NB4 (cell line): ENCODE measurements at regions not wholly inside any gene's neighbourhood (a gene's known extent, or its start where the extent isn't known, plus 50 kb on each side); places are given as distances from the start of the nearest gene placed in this dataset.
A peak's percentile ranks its signal among the peaks of the same experiment; 100 is the strongest.

ENCODE experiments used
- DNase-seq: peaks from one replicate; pipeline ENCODE4 v3.0.0; 2010; ENCODE audit warnings: low read depth
- H3K4me3 ChIP-seq: one replicate; pipeline ENCODE4 v1.5.1; 2011; ENCODE audit warnings: mild to moderate bottlenecking, low read depth, low read length, moderate library complexity
- CTCF ChIP-seq: IDR thresholded peaks from one replicate; pipeline ENCODE4 v1.5.1; 2012; ENCODE audit warnings: low read depth, low read length
- MYC ChIP-seq: IDR thresholded peaks from 2 replicates; pipeline ENCODE4 v1.6.1; 2011; ENCODE audit warnings: low read depth, low read length
- POLR2A ChIP-seq: IDR thresholded peaks from 2 replicates; pipeline ENCODE4 v1.6.1; 2011; ENCODE audit warnings: mild to moderate bottlenecking; ENCODE audit not compliant: insufficient read length; ENCODE audit errors: extremely low read depth
- TF ChIP-seq, protein P1 (sequence below): IDR thresholded peaks from 2 replicates; pipeline ENCODE4 v1.6.1; 2011; ENCODE audit warnings: low read depth, low read length

DNA sequence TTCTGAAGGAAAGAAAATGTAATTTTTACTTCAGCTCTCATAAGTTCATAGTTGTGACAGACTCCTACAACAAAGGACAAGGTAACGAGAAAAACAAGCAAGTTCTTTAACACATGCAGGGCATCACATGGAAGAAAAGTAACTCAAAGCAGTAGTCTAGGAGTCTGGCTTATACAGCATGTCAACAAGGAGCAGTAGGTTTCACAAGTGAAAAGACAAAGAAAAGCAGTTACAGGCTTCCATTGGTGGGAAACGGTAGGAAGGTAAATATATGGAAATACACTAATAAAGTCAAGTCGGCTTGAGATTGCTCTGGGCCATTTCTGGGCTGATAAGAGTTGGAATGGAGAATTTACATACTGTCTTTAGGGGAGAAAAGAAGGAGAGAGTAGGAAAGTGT is 228.4 kb upstream of the ZFP42 start:
- DNase-seq, result no peak
- H3K4me3 ChIP-seq, result no peak overlapping the region
- TF ChIP-seq, protein P1, sequence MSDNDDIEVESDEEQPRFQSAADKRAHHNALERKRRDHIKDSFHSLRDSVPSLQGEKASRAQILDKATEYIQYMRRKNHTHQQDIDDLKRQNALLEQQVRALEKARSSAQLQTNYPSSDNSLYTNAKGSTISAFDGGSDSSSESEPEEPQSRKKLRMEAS, result no peak
- TF ChIP-seq MYC, result no peak
- TF ChIP-seq CTCF, result no peak
- no peak for TF ChIP-seq POLR2A

- no peak overlapping the region for H3K4me3 ChIP-seq
- no peak for DNase-seq
- no peak for TF ChIP-seq MYC
- TF ChIP-seq, protein P1, result no peak
- no peak for TF ChIP-seq POLR2A
- no peak for TF ChIP-seq CTCF
Measured at GRCh38 chr4:187767687-187768086, 227.9 kb upstream of the ZFP42 start.

- no peak overlapping the region for H3K4me3 ChIP-seq
- DNase-seq, result peak; percentile 2
- TF ChIP-seq MYC (no peak), POLR2A (no peak), CTCF (no peak)
- TF ChIP-seq, protein P1, result no peak
Measured at GRCh38 chr4:187770345-187770744, 225.2 kb upstream of the ZFP42 start.

DNA sequence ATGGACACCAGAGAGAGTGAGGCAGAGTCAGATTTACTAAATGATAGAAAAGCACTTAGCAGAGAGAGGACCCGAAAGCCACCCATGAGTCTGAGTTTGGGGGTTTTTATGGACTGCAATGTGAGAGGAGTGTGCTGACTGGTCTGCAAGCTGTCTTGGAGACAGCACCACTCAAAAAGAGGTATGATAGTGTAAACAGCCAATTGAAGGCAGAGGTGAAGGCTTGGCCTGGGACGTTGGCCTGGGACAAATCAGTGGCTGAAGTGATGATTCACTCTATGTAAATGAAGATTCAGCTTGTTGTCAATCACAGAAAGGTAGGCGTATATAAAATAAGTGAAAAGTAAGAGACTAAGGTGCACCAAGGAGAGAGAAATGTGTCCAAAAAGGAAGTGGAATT is 217.6 kb upstream of the ZFP42 start:
- TF ChIP-seq CTCF (no peak), MYC (no peak)
- no peak for DNase-seq
- H3K4me3 ChIP-seq, result no peak overlapping the region

- DNase-seq, result no peak
- H3K4me3 ChIP-seq, result no peak overlapping the region
- TF ChIP-seq MYC, result no peak
- TF ChIP-seq, protein P1, result no peak
- no peak for TF ChIP-seq CTCF
- no peak for TF ChIP-seq POLR2A
Measured at GRCh38 chr4:187780070-187780469, 215.5 kb upstream of the ZFP42 start.

DNA sequence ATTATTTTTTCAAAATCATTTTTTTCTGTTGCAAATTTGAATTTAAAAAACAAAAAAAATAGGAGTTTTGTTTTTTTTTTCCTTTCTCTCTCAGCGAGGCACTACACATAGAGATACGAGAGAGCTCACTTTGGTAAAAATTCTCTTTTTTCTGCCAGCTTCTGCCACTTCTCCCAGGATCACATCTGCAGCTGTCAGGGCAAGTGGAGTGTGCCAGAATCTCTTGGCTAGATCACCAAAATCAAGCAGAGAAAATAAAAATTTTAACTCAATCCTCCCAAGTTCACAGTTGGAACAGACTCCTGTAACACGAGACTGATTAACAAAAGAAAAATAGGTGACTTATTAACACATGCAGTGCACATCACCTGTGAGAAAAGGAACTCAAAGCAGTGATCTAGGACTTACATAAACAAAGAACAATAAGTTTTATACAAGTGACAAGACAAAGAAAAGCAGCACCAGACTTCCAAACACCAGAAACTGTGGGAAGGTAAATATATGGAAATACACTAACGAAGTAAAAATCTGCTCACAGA is 213.2 kb upstream of the ZFP42 start:
- TF ChIP-seq CTCF (no peak), POLR2A (no peak), MYC (no peak)
- TF ChIP-seq, protein P1, result no peak
- no peak for DNase-seq
- no peak overlapping the region for H3K4me3 ChIP-seq
